AG09319 (cell line): ENCODE measurements at regions not wholly inside any gene's neighbourhood (a gene's known extent, or its start where the extent isn't known, plus 50 kb on each side); places are given as distances from the start of the nearest gene placed in this dataset.

ENCODE experiments used
- DNase-seq: peaks from one replicate; pipeline ENCODE4 v3.0.0-alpha.2; 2010; ENCODE audit warnings: low read depth; ENCODE audit errors: extremely low read depth
- CTCF ChIP-seq: IDR thresholded peaks from 2 replicates; pipeline ENCODE4 v1.5.1; 2011; ENCODE audit warnings: low read depth, mild to moderate bottlenecking, inconsistent platforms, low read length, moderate library complexity

- TF ChIP-seq CTCF: no peak
- DNase-seq: no peak
Measured at GRCh38 chr10:25076506-25077177, 60.2 kb downstream of the THNSL1 start.

GRCh38 chr10:25078658-25079431, 62.4 kb downstream of the THNSL1 start:
- no peak for TF ChIP-seq CTCF
- no peak for DNase-seq

- peak; percentile 93 for TF ChIP-seq CTCF
- peak; percentile 69 for DNase-seq
Measured at GRCh38 chr10:25080880-25081581, 64.6 kb downstream of the THNSL1 start.

- no peak for TF ChIP-seq CTCF
- no peak for DNase-seq
Measured at GRCh38 chr10:25082276-25083204, 66.1 kb downstream of the THNSL1 start.

- no peak for DNase-seq
- TF ChIP-seq CTCF: no peak
Measured at GRCh38 chr10:25083546-25084111, 67.2 kb downstream of the THNSL1 start.

- TF ChIP-seq CTCF: no peak
- DNase-seq: no peak
Measured at GRCh38 chr10:25084447-25084846, 68.0 kb downstream of the THNSL1 start.
